H9 (cell line): ENCODE measurements at regions not wholly inside any gene's neighbourhood (a gene's known extent, or its start where the extent isn't known, plus 50 kb on each side); places are given as distances from the start of the nearest gene placed in this dataset.
"Not testable (repeated sequence)": the region's sequence is repeated elsewhere in the genome, so short reads cannot be mapped to it uniquely, and the experiment has no call there.

Experiments
- DNase-seq: peaks from one replicate; pipeline ENCODE4 v3.0.0-alpha.2; 2017
- H2AFZ ChIP-seq: one replicate; pipeline ENCODE4 v1.6.1; 2013; ENCODE audit warnings: mild to moderate bottlenecking, low read length, control low read depth, moderate library complexity
- H2AK5ac ChIP-seq: 2 replicates; pipeline ENCODE4 v1.6.1; 2013; ENCODE audit warnings: low read length, control low read depth, mixed read lengths; ENCODE audit not compliant: insufficient read length
- H2BK120ac ChIP-seq: one replicate; pipeline ENCODE4 v1.6.1; 2013; ENCODE audit warnings: low read depth, mild to moderate bottlenecking, low read length, control low read depth, inconsistent platforms; ENCODE audit not compliant: poor library complexity, severe bottlenecking
- H2BK12ac ChIP-seq: 2 replicates; pipeline ENCODE4 v1.6.1; 2013; ENCODE audit warnings: low read length, control low read depth, mixed read lengths, low read depth; ENCODE audit not compliant: insufficient read length
- H2BK15ac ChIP-seq: 2 replicates; pipeline ENCODE4 v1.6.1; 2013; ENCODE audit warnings: low read depth, low read length, control low read depth
- H2BK20ac ChIP-seq: one replicate; pipeline ENCODE4 v1.6.1; 2013; ENCODE audit warnings: low read depth, mild to moderate bottlenecking, low read length, control low read depth, inconsistent platforms; ENCODE audit not compliant: poor library complexity, severe bottlenecking
- H2BK5ac ChIP-seq: 2 replicates; pipeline ENCODE4 v1.6.1; 2013; ENCODE audit warnings: low read length, control low read depth, mixed read lengths; ENCODE audit not compliant: insufficient read length
- H3K14ac ChIP-seq: 2 replicates; pipeline ENCODE4 v1.6.1; 2013; ENCODE audit warnings: low read length, control low read depth; ENCODE audit not compliant: insufficient read depth
- H3K18ac ChIP-seq: 2 replicates; pipeline ENCODE4 v1.6.1; 2013; ENCODE audit warnings: low read depth, mild to moderate bottlenecking, mixed read lengths, low read length, control low read depth; ENCODE audit not compliant: insufficient read length
- H3K23ac ChIP-seq: 2 replicates; pipeline ENCODE4 v1.6.1; 2013; ENCODE audit warnings: low read length, control low read depth, mixed read lengths, low read depth; ENCODE audit not compliant: insufficient read length
- H3K23me2 ChIP-seq: 2 replicates; pipeline ENCODE4 v1.6.1; 2013; ENCODE audit warnings: low read depth, mild to moderate bottlenecking, mixed read lengths, low read length, control low read depth; ENCODE audit not compliant: insufficient read length, poor library complexity, severe bottlenecking
- H3K27ac ChIP-seq: 2 replicates; pipeline ENCODE4 v1.5.1; 2013; ENCODE audit warnings: low read length, control low read depth, mixed read lengths, low read depth; ENCODE audit not compliant: insufficient read length
- H3K27me3 ChIP-seq: 2 replicates; pipeline ENCODE4 v1.6.1; 2013; ENCODE audit warnings: low read length, control low read depth, inconsistent platforms; ENCODE audit not compliant: insufficient read depth
- H3K4ac ChIP-seq: 2 replicates; pipeline ENCODE4 v1.6.1; 2013; ENCODE audit warnings: low read depth, mild to moderate bottlenecking, control low read depth, inconsistent platforms, low read length, moderate library complexity
- H3K4me1 ChIP-seq: 2 replicates; pipeline ENCODE4 v1.6.1; 2013; ENCODE audit warnings: low read length, control low read depth, inconsistent platforms; ENCODE audit not compliant: insufficient read depth
- H3K4me2 ChIP-seq: 2 replicates; pipeline ENCODE4 v1.6.1; 2013; ENCODE audit warnings: low read length, control low read depth, mixed read lengths; ENCODE audit not compliant: insufficient read length, insufficient read depth
- H3K56ac ChIP-seq: 2 replicates; pipeline ENCODE4 v1.6.1; 2013; ENCODE audit warnings: low read depth, mild to moderate bottlenecking, mixed read lengths, low read length, control low read depth; ENCODE audit not compliant: insufficient read length
- H3K79me1 ChIP-seq: 2 replicates; pipeline ENCODE4 v1.6.1; 2013; ENCODE audit warnings: low read depth, mild to moderate bottlenecking, moderate library complexity, low read length, control low read depth, inconsistent platforms; ENCODE audit not compliant: insufficient read depth, poor library complexity, severe bottlenecking
- H3K79me2 ChIP-seq: 2 replicates; pipeline ENCODE4 v1.6.1; 2013; ENCODE audit warnings: low read length, control low read depth, inconsistent platforms; ENCODE audit not compliant: insufficient read depth
- H3K9ac ChIP-seq: 2 replicates; pipeline ENCODE4 v1.6.1; 2013; ENCODE audit warnings: low read length, control low read depth, mixed read lengths; ENCODE audit not compliant: insufficient read length; ENCODE audit errors: extremely low read depth
- H3K9me3 ChIP-seq: one replicate; pipeline ENCODE4 v1.6.1; 2013; ENCODE audit warnings: low read depth, low read length, inconsistent platforms; ENCODE audit not compliant: control insufficient read depth
- H3T11ph ChIP-seq: one replicate; pipeline ENCODE4 v1.6.1; 2013; ENCODE audit warnings: mild to moderate bottlenecking, low read length, control low read depth, inconsistent platforms
- H4K20me1 ChIP-seq: one replicate; pipeline ENCODE4 v1.6.1; 2013; ENCODE audit not compliant: control insufficient read depth, insufficient read length, insufficient read depth
- H4K5ac ChIP-seq: 2 replicates; pipeline ENCODE4 v1.6.1; 2013; ENCODE audit warnings: low read depth, mild to moderate bottlenecking, mixed read lengths, low read length, control low read depth; ENCODE audit not compliant: insufficient read length
- H4K8ac ChIP-seq: replicated peaks from 2 replicates; pipeline ENCODE4 v1.6.1; 2013; ENCODE audit warnings: low read length, control low read depth, mixed read lengths, low read depth; ENCODE audit not compliant: insufficient read length
- H4K91ac ChIP-seq: 2 replicates; pipeline ENCODE4 v1.6.1; 2013; ENCODE audit warnings: low read depth, mild to moderate bottlenecking, moderate library complexity, mixed read lengths, low read length, control low read depth; ENCODE audit not compliant: insufficient read length
- H3K27ac Mint-ChIP-seq, 3 experiments: 2 replicates in 2 of 3; 3 replicates in 1 of 3; pipeline ENCODE4 v1.8.0; 2020 to 2021; ENCODE audit warnings: mixed read lengths in 3 of 3, mild to moderate bottlenecking in 1 of 3, moderate library complexity in 1 of 3
- H3K27me3 Mint-ChIP-seq: 2 replicates; pipeline ENCODE4 v1.8.0; 2021; ENCODE audit warnings: low read depth, mild to moderate bottlenecking, moderate library complexity, mixed read lengths
- H3K36me3 Mint-ChIP-seq, 3 experiments: 2 replicates in 2 of 3; 3 replicates in 1 of 3; pipeline ENCODE4 v1.8.0; 2020 to 2021; ENCODE audit warnings: low read depth in 3 of 3, mixed read lengths in 3 of 3; ENCODE audit not compliant: insufficient read depth in 1 of 3
- H3K4me1 Mint-ChIP-seq, 2 experiments: 2 replicates each; pipeline ENCODE4 v1.8.0; 2020; ENCODE audit warnings: mixed read lengths in 2 of 2
- H3K4me3 Mint-ChIP-seq, 2 experiments: 2 replicates in 1 of 2; 3 replicates in 1 of 2; pipeline ENCODE4 v1.8.0; 2020 to 2021; ENCODE audit warnings: mild to moderate bottlenecking in 2 of 2, mixed read lengths in 2 of 2, moderate library complexity in 1 of 2
- H3K9me3 Mint-ChIP-seq, 2 experiments: 2 replicates in 1 of 2; 3 replicates in 1 of 2; pipeline ENCODE4 v1.8.0; 2020; ENCODE audit warnings: mild to moderate bottlenecking in 2 of 2, mixed read lengths in 2 of 2, moderate library complexity in 1 of 2
- CTCF ChIP-seq: fragments of 200-600 bp; sonication (generic); conservative IDR thresholded peaks from 3 replicates; pipeline ENCODE4 v1.8.0; 2021; ENCODE audit warnings: antibody characterized with exemption, mild to moderate bottlenecking
- WGBS: extraction: QIAGEN DNeasy Blood & Tissue Kit; methylation state at CpG from one replicate; pipeline ENCODE4 v1.1.7; 2013; ENCODE audit warnings: missing lambda C conversion rate, low lambda C conversion rate, mixed read lengths; ENCODE audit not compliant: insufficient read length; ENCODE audit errors: extremely low coverage; 5-methylcytosine and 5-hydroxymethylcytosine counted together

- no peak overlapping the region for H2BK5ac ChIP-seq
- no peak overlapping the region for H3K14ac ChIP-seq
- H3T11ph ChIP-seq = no peak overlapping the region
- no CpG with 5 or more reads among the region's 1 CpG for WGBS
- Mint-ChIP-seq H3K27me3 (no peaks in the 10 kb centered on the region), H3K9me3 (peaks cover 13 to 14% of the 10 kb centered on the region in 2 experiments; a peak in 4 of 5 replicates), H3K27ac (no peak overlapping the region), H3K4me3 (no peak overlapping the region), H3K36me3 (peaks cover 6 to 13% (median 11%) of the 10 kb centered on the region in 3 experiments), H3K4me1 (no peaks in the 10 kb centered on the region)
- H3K4ac ChIP-seq = no peak overlapping the region
- no peak overlapping the region for H2BK12ac ChIP-seq
- no peak overlapping the region for H3K18ac ChIP-seq
- no peak overlapping the region for H3K23ac ChIP-seq
- no peak for TF ChIP-seq CTCF
- H2AFZ ChIP-seq = no peak overlapping the region
- H3K23me2 ChIP-seq = no peaks in the 10 kb centered on the region
- H4K8ac ChIP-seq = no peak overlapping the region
- H2BK120ac ChIP-seq = no peak overlapping the region
- no peaks in the 10 kb centered on the region for H3K9me3 ChIP-seq
- no peak overlapping the region for H3K27ac ChIP-seq
- no peaks in the 10 kb centered on the region for H3K79me2 ChIP-seq
- no peak for DNase-seq
- no peak overlapping the region for H3K56ac ChIP-seq
- no peaks in the 10 kb centered on the region for H3K4me1 ChIP-seq
- no peak overlapping the region for H3K4me2 ChIP-seq
- H2BK20ac ChIP-seq = no peak overlapping the region
- H4K20me1 ChIP-seq = no peaks in the 10 kb centered on the region
- no peak overlapping the region for H4K91ac ChIP-seq
- no peak overlapping the region for H3K9ac ChIP-seq
- H3K27me3 ChIP-seq = no peaks in the 10 kb centered on the region
- no peak overlapping the region for H2AK5ac ChIP-seq
- H3K79me1 ChIP-seq = no peaks in the 10 kb centered on the region
- H2BK15ac ChIP-seq = no peak overlapping the region
- no peak overlapping the region for H4K5ac ChIP-seq
Observed at GRCh38 chr3:174583396-174583795, 275.7 kb upstream of the NAALADL2 start.

GRCh38 chr3:174587137-174587536, 272.0 kb upstream of the NAALADL2 start:
- H3K4me2 ChIP-seq, H3K79me1 ChIP-seq, H2AK5ac ChIP-seq, H3K14ac ChIP-seq, H3K9ac ChIP-seq, H2BK5ac ChIP-seq, H3K56ac ChIP-seq, H3K18ac ChIP-seq, H4K20me1 ChIP-seq, H3K9me3 ChIP-seq, H2BK12ac ChIP-seq, H4K8ac ChIP-seq, H3K4ac ChIP-seq, H2BK15ac ChIP-seq, H3K27me3 Mint-ChIP-seq, H3K23ac ChIP-seq, H3K27ac ChIP-seq, H2BK120ac ChIP-seq, H3K27ac Mint-ChIP-seq, H3K4me3 Mint-ChIP-seq, H3K4me1 Mint-ChIP-seq, H3K27me3 ChIP-seq, DNase-seq, H2AFZ ChIP-seq, H3K23me2 ChIP-seq, H4K5ac ChIP-seq, H3K79me2 ChIP-seq, H4K91ac ChIP-seq, H3K4me1 ChIP-seq, H2BK20ac ChIP-seq, H3T11ph ChIP-seq: not testable (repeated sequence)
- H3K9me3 Mint-ChIP-seq = peaks cover 28% of the 10 kb centered on the region in 2 experiments
- no CpG with 5 or more reads among the region's 1 CpG for WGBS
- H3K36me3 Mint-ChIP-seq = peaks cover 15 to 30% (median 17%) of the 10 kb centered on the region in 3 experiments
